GM18907 (cell line): ENCODE measurements at regions not wholly inside any gene's neighbourhood (a gene's known extent, or its start where the extent isn't known, plus 50 kb on each side); places are given as distances from the start of the nearest gene placed in this dataset.
"Not testable (repeated sequence)": the region's sequence is repeated elsewhere in the genome, so short reads cannot be mapped to it uniquely, and the experiment has no call there.

ENCODE experiments used
- ATAC-seq: cut with Tn5 transposase; IDR thresholded peaks from one replicate; pipeline ENCODE4 v1.9.1; 2021; ENCODE audit warnings: mild to moderate bottlenecking, moderate library complexity; ENCODE audit not compliant: unreplicated experiment

DNA sequence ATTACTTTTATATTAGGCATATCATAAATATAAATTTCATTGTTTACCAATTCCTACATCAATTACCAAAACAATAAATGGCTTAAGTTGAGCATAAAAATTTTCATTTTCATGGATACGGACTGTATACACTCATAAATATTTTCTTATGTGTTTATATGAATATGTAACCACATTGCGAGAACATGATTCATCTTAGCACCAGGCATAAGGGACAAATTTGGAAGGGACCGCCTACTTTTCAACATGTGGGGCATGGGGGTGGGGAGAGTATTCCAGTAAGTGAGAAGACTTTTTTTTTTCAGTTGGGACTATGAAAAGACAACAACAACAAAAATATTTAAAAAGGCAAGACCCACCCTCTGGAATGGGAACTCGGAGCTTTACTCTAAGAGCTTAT, 296.1 kb downstream of the RAB38 start:
- ATAC-seq = no peak

DNA sequence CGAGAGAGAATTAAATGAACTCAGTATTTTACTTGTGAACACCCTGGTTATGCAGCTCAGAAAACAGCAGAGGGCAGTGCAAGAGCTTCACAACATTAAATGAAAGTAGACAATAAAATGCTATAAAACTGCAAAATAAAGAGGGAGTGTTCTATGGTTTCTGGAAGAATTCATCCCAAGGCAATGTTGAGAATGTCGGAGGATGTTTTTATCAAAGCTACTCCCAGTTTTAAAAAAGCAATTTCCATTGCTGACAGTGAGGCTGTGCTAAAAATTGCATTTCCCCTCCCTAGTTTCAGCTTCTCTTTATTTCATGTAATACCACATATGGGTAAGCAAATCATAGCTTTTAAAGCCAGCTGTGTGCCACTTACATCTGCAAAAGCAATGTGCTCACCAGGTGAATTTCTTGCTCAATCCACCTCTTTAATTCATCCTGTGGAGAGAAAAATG, 296.8 kb downstream of the RAB38 start:
- peak; percentile 49 for ATAC-seq

DNA sequence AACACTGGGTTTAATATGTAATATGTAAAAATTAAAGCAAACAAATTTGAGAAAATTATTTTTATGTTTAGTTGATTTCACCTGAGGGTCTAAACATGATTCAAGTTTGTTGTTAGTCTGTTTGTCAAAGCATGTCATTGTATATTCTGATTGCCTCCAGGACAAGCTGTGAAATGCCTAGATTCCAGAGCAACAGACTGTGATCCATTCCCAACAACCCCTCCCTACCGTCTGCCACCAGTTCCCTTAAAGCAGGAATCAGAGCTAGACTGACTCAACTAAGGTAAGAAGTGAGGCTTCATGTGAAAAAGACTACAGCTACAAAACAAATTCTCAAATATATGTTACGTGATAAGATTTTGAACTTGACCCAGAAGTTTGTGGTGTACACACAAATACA, 304.2 kb downstream of the RAB38 start:
- ATAC-seq = no peak

DNA sequence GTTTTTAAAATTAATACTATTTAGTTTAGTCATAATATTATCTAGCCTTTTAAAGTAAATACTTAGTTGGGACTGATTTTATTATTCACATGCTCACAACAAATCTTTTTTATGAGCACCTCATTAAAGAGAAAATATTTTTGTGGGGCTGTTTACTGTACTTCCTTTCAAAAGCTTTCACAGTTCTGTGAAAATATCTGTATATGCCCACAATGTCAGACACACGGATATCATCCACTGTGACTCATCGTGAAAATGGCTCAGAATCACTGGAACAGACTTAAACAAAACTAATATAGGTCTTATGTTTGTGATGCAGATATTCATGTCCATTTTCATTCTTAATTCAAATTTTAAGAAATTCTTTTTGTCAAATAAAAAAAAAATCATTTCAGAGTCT, 305.2 kb downstream of the RAB38 start:
- ATAC-seq = no peak

DNA sequence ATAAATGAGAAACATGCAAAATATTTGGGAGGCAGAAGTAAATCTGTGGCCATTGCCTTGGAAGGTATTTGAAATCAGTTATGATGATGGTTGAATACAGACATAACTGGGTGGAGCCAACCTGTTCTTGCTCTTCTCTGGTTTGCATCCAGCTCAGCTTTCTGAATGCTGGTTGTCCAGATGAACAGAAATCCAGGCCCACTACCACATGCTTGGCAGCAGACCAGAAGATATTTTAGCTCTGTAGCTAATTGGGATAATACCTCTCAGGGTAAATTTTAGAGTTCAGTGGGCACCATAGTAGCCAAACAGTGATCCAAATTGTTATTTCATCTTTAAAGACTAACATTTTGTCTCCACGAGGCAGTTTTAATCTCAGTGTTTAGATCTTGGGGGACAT, 308.3 kb downstream of the RAB38 start:
- ATAC-seq = no peak

DNA sequence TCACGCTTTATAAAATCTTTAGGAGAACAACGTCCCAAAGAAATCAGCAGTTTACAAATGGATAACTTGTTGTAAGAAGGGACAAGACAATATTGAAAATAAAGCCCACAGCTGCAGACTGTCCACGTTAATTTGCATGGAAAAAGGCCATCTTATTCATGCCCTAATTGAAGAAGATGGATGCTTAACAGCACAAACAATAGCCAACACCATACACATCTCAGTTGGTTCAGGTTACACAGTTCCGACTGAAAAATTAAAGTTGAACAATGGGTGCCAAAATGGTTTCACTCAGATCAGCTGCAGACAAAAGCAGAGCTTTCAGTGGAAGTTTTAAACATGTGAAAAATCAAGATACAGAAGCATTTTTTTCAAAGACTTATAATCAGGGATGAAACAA, 314.2 kb downstream of the RAB38 start:
- ATAC-seq = no peak

DNA sequence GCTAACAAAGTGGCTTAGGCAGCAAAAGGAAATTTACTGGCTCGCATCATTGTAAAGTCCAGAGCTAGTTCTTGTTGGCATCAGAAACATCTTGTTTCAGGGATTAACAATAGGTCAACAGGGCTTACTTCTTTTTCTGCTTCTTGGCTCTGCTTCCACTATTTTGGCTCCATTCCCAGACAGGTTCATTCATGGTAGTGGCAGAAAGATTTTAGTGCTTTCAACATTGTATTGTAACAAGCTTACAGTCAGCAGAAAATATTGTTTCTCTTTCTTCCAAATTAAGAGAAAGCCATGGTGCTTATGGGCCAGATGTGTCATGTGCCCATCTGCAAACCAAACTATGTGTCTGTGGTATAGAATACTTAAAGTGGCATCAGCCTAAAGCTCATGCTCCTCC, 315.6 kb downstream of the RAB38 start:
- ATAC-seq = no peak

DNA sequence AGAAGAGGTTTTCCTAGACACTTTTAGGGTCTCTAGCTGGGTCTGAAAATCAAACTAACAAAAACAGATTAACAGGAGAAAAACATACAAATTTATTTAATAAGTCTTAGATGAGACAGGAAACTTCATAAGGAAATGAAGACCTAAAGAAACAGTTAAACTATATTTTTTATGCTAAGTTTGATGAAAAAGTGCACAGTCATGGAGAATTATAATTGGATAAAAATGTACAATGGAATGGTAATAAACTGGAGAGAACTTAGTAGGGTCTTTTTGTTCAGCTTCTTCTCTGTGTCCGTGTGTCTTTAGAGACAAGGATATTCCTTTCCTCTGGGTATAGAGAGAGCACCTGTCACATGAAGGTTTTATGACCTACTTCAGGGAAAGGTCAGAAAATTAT, 323.4 kb downstream of the RAB38 start:
- no peak for ATAC-seq

DNA sequence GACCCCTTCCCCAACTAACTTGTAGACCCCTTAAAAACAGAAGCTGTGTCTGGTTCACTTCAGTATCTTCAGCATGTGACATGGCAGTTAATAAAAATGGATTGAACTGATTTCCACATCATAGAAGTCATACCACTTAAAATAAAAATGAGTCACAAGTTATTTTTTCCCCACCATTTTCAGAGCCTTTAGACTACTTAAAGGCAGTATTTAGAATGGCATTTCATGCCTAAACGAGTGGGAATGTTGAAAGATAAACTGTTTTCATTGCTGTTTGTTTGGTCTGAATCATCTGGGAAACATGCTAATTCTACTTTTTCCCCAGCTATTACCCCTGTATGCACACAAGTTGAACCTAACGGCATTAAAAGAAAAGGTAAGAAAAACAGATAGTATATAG, 324.0 kb downstream of the RAB38 start:
- no peak for ATAC-seq

DNA sequence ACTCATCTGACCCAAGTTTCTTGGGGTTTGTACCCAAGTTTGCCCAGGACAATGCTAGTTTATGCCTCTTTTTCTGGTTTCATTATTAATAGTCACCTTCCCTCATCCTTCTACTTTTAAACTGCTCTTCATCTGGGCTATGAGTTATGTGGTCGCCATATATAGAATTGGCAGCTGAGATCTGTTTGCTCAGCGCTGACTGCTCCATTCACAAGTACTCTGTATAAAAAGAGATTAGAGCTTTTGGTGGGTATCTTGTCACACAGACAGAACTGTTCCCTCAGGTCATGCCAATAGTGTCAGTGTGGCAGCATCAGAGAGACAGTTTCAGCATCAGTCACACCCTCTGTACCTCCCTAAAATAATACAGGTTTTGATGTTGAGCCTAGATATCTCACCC, 326.0 kb downstream of the RAB38 start:
- ATAC-seq = no peak

DNA sequence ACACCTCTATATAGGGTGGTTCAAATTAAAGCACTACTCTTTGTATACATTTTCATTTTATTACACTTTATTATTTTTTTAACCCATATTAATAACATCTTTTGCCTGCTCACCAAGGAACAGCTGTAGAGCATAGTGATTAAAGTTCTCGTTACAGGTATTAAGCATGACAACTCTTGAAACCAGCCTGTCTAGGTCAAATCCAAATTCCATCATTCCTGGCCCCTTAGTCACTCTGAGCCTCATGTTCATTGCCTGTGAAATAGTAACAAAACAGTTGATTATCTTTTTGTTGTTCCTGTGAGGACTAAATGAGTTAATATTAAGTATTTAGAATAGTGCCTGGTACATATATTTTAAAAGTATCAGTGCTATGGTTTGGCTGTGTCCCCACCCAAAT, 334.5 kb downstream of the RAB38 start:
- ATAC-seq = no peak

DNA sequence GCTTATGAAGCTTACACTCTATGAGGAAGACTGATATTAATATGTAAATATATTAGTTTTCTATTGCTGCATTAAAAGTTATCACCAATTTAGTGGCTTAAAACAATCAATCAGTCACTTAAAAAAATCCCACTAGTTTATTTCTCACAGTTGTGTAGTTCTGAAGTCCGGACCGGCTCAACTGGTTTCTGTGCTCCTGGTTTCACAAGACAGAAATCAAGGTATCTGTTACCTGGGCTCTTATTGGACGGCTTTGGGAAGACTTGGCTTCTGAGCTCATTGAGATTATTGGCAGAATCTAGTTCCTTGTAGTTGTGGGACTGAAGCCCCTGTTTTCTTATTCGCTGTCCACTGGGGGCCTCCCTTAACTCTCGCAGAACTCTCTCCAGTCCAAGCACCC, 343.0 kb downstream of the RAB38 start:
- ATAC-seq = no peak

DNA sequence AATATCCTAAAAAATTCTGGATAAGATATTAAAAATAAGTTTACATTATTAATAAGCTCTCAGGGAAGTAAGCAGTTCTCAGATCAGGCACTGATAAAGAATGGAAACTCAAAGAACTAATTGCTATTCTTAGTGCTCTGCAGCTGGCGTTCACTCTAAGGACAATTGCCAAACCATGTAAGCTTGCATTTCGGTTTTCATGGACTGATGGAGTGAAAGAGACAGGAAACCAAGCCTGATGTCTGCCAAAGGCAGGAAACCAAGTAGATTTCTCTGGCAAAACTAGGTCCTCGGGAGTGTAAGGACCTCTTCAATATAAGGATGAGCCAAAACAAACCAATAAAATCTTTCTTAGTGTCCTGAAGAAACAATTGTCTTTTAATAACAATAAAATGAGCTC, 355.2 kb downstream of the RAB38 start:
- ATAC-seq = no peak

DNA sequence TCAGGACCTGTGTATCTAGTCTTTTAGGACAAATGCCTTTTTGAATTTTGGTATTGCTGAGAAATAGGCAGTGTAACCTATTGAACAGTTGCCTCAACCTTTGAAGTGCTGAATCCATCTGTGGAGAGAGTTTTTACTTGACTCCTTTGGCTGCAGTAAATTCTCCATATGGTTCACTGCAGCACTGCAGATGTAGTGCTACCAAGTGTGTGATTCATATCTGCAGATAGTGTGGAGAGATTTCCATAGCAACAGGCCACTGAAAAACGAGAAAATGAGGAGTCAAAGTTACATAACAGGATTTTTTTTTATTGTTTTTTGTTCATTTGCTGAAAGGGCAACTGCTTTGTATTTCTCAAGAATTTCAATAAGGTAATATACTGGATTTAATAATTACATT, 356.1 kb downstream of the RAB38 start:
- ATAC-seq = no peak

DNA sequence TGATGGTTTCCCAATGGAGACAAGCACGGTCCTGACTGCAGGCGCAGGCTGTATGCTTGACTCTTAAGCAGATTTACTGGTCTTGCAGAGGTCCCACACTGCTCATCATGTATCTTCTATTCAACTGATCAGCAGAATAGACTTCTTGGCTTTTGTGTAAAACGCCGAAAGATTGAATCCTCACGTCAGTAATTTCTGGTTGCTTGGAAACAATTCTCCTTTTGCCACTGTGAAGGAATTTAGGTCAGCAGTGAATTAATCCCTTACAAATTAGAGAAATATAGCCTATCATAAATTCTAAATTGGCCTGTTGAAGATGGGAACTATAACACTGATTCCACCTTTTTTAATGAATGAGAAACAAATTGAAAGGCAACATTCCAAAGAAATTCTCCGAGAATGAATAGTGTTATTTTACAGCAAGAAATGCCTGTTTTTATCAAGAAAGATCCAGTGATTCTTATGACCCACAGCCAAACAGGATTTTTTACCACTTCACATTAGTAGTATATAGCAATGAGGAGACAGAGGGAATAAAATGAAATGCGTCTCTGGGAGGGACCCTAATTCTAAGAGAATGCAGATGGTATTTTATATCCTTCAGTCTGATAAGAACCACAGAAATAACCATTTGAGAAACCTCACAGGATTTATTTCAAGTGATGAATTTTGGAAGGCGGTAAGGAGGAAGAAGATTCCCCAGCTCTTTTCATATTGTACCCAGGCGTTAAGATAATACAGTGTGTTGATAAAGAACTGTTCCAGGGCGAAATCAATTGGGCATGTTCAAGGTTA, 362.5 kb downstream of the RAB38 start:
- ATAC-seq = no peak

DNA sequence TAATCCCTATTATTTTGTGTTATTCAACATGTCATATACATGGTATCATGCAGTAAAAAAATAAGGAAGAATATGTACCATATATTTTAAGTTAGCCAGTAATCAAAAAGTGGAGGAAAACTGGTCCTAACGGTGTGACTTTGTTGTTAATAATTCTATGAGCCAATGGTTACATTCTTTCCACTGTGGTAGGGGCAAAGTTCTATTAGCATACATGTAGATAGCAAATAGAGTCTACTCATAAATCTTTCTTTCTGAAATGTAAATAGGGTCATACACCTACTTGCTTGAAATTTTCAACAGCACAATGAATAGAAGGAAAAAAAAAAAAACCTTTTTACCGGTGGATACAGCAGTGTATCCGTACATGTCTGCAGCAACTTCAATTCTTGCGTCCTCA, 364.8 kb downstream of the RAB38 start:
- no peak for ATAC-seq

DNA sequence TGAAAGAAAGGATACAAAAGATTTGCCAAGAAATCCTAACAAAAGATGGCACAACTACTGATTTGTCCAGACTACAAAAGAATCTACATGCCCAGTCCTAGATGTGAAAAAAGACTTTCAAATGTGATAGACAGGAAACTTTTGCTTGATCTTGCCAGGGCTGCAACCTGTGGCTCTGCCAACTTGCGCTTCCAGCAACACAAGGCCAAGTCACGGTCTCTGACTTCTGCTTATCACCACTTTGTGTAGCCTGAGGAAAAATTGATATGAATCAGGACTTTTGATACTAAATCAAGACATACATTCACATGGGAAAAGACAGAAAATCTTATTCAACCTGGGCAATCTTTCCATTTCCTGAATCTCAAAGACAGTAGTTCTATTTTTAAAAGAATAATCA, 366.0 kb downstream of the RAB38 start:
- no peak for ATAC-seq

DNA sequence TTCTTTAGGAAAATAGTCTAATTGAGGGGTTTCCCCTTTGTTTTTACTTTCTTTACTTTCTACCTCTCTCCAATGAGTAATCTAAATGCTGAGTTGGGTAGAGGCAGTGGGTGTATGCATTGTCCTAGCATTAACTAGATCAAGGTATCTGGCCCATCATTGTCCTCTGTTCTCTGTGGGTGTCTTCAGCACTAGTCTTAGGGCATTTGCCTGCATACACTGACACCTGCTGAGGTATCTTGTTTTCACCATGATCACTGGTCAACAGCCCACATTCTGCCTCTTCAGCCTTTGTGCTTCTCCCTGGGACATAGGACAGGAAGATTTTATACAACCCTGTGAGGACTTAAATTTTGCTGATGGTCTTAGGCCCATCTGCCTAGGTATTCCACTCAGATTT, 371.1 kb downstream of the RAB38 start:
- no peak for ATAC-seq

DNA sequence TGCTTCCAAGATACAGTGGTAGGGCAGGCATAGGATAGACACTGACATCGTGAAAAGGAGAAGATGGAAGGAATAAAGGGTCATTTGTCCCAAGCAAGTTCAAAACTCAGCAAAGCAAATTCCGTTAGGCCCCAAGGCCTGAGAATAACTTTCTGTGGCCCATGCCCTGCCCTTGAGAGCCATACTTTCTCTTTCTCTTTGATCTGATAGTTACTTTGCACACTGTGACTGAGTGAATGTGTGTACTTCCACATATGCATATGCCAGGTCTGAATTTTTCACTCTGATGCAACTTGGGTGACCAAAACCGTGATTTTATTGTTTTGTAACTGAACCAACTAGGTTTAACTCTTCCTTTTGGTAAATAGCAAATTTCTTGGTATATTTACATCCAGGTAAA, 371.5 kb downstream of the RAB38 start:
- no peak for ATAC-seq

DNA sequence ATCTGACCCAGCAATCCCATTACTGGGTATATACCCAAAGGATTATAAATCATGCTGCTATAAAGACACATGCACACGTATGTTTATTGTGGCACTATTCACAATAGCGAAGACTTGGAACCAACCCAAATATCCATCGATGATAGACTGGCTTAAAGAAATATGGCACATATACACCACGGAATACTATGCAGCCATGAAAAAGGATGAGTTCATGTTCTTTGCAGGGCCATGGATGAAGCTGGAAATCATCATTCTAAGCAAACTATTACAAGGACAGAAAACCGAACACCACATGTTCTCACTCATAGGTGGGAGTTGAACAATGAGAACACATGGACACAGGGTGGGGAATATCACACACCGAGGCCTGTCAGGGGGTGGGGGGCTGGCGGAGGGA, 390.4 kb downstream of the RAB38 start:
- ATAC-seq = not testable (repeated sequence)

DNA sequence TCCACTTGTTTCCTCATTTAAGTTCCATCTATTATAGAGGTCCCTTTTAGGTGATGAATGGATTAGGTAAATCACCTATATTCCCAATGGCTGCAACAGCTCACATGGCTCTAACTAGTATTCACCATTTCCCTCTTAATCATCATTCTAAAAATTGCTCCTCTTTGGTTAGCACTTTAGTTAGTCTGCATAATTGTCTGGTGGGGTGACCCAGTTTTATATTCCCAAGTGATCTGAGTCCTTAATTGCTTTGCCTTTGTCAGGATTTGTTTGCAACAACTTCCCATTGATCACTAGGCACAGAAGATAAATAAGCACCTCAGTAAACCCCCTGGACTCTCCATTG, 395.2 kb downstream of the RAB38 start:
- ATAC-seq = no peak

DNA sequence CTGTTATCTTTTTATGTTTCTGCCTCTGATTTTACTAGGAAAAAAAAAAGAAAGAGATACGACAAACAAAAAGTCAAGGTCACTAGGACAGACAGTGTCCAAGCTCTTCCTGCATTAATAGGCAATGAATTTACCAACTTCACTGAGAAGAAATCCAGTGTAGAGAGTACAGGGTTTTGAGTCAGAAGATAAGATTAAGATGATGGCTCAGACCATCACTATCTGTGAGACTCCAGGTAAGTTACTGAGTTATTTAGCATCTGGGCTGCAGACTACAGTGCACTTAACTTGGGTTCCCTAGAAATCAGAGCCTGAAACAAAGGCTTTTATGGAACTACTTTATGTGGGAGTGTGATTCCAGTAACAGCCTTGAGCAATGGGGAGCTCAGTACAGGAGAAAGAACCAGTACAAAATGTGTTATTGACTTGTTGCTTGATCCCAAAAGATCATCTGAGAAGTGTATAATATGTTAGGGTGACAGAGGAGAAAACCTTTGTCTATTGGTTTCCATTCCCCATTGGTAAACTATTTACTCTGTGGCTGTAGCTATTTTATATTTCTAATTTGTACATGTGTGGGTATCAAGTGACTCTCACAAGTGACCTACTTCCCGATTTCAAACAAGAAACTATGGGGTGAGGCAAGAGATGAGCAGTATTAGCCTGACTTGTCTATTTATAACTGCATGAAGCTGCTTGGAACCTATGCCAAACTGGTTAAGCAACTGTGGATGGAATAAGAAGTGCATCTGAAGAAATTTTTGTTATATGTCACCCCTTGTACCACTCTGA, 395.8 kb downstream of the RAB38 start:
- no peak for ATAC-seq

DNA sequence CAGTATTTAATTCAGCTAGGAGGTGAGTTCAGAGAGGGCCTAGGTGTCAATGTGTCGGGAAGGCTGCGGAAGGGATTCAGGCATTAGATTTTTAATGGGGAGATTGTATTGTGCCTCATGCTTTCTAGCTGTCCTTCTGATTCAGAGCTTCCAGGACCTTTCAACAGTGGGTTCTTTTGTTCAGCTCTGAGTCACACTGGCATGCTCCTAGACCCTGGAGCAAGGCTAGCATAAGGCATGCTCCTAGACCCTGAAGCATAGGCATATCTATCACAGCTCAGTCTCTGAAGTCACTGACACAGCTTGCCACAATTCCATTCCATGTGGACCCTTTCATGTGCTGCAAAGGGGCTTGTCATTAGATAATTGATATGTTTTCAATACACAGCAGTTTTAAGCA, 396.9 kb downstream of the RAB38 start:
- no peak for ATAC-seq
